ENCODE measurements at regions not wholly inside any gene's neighbourhood (a gene's known extent, or its start where the extent isn't known, plus 50 kb on each side); places are given as distances from the start of the nearest gene placed in this dataset.

DNA sequence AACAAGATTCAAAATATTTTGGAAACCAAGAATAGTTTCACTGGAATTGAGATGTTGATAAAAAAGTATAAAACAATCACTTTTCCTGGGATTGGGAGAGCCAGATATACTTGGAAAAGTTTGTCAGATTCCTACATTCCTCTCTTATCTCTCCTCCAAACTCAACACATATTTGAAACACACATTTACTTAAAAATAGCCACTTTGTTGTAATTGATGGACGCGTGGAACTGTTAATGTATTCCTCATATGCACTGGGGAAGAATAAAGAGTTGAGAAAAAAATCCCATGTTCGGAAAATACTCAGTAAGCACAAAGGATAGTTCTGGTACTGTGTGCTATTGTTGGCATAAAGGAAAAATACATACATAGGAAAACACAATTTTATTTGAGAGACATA is 195.6 kb upstream of the FLRT2 start:
- TF ChIP-seq, protein P1, sequence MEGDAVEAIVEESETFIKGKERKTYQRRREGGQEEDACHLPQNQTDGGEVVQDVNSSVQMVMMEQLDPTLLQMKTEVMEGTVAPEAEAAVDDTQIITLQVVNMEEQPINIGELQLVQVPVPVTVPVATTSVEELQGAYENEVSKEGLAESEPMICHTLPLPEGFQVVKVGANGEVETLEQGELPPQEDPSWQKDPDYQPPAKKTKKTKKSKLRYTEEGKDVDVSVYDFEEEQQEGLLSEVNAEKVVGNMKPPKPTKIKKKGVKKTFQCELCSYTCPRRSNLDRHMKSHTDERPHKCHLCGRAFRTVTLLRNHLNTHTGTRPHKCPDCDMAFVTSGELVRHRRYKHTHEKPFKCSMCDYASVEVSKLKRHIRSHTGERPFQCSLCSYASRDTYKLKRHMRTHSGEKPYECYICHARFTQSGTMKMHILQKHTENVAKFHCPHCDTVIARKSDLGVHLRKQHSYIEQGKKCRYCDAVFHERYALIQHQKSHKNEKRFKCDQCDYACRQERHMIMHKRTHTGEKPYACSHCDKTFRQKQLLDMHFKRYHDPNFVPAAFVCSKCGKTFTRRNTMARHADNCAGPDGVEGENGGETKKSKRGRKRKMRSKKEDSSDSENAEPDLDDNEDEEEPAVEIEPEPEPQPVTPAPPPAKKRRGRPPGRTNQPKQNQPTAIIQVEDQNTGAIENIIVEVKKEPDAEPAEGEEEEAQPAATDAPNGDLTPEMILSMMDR (IDR thresholded peaks at IDR 0.05), result no peak
- TF ChIP-seq POLR2A (IDR thresholded peaks at IDR 0.05), result no peak
